H9 (cell line): ENCODE measurements at regions not wholly inside any gene's neighbourhood (a gene's known extent, or its start where the extent isn't known, plus 50 kb on each side); places are given as distances from the start of the nearest gene placed in this dataset.

Source experiments
- DNase-seq: peaks from one replicate; pipeline ENCODE4 v3.0.0-alpha.2; 2017
- H2AFZ ChIP-seq: one replicate; pipeline ENCODE4 v1.6.1; 2013; ENCODE audit warnings: mild to moderate bottlenecking, low read length, control low read depth, moderate library complexity
- H2AK5ac ChIP-seq: 2 replicates; pipeline ENCODE4 v1.6.1; 2013; ENCODE audit warnings: low read length, control low read depth, mixed read lengths; ENCODE audit not compliant: insufficient read length
- H2BK120ac ChIP-seq: one replicate; pipeline ENCODE4 v1.6.1; 2013; ENCODE audit warnings: low read depth, mild to moderate bottlenecking, low read length, control low read depth, inconsistent platforms; ENCODE audit not compliant: poor library complexity, severe bottlenecking
- H2BK12ac ChIP-seq: 2 replicates; pipeline ENCODE4 v1.6.1; 2013; ENCODE audit warnings: low read length, control low read depth, mixed read lengths, low read depth; ENCODE audit not compliant: insufficient read length
- H2BK15ac ChIP-seq: 2 replicates; pipeline ENCODE4 v1.6.1; 2013; ENCODE audit warnings: low read depth, low read length, control low read depth
- H2BK20ac ChIP-seq: one replicate; pipeline ENCODE4 v1.6.1; 2013; ENCODE audit warnings: low read depth, mild to moderate bottlenecking, low read length, control low read depth, inconsistent platforms; ENCODE audit not compliant: poor library complexity, severe bottlenecking
- H2BK5ac ChIP-seq: 2 replicates; pipeline ENCODE4 v1.6.1; 2013; ENCODE audit warnings: low read length, control low read depth, mixed read lengths; ENCODE audit not compliant: insufficient read length
- H3K14ac ChIP-seq: 2 replicates; pipeline ENCODE4 v1.6.1; 2013; ENCODE audit warnings: low read length, control low read depth; ENCODE audit not compliant: insufficient read depth
- H3K18ac ChIP-seq: 2 replicates; pipeline ENCODE4 v1.6.1; 2013; ENCODE audit warnings: low read depth, mild to moderate bottlenecking, mixed read lengths, low read length, control low read depth; ENCODE audit not compliant: insufficient read length
- H3K23ac ChIP-seq: 2 replicates; pipeline ENCODE4 v1.6.1; 2013; ENCODE audit warnings: low read length, control low read depth, mixed read lengths, low read depth; ENCODE audit not compliant: insufficient read length
- H3K23me2 ChIP-seq: 2 replicates; pipeline ENCODE4 v1.6.1; 2013; ENCODE audit warnings: low read depth, mild to moderate bottlenecking, mixed read lengths, low read length, control low read depth; ENCODE audit not compliant: insufficient read length, poor library complexity, severe bottlenecking
- H3K27ac ChIP-seq: 2 replicates; pipeline ENCODE4 v1.5.1; 2013; ENCODE audit warnings: low read length, control low read depth, mixed read lengths, low read depth; ENCODE audit not compliant: insufficient read length
- H3K27me3 ChIP-seq: 2 replicates; pipeline ENCODE4 v1.6.1; 2013; ENCODE audit warnings: low read length, control low read depth, inconsistent platforms; ENCODE audit not compliant: insufficient read depth
- H3K4ac ChIP-seq: 2 replicates; pipeline ENCODE4 v1.6.1; 2013; ENCODE audit warnings: low read depth, mild to moderate bottlenecking, control low read depth, inconsistent platforms, low read length, moderate library complexity
- H3K4me1 ChIP-seq: 2 replicates; pipeline ENCODE4 v1.6.1; 2013; ENCODE audit warnings: low read length, control low read depth, inconsistent platforms; ENCODE audit not compliant: insufficient read depth
- H3K4me2 ChIP-seq: 2 replicates; pipeline ENCODE4 v1.6.1; 2013; ENCODE audit warnings: low read length, control low read depth, mixed read lengths; ENCODE audit not compliant: insufficient read length, insufficient read depth
- H3K56ac ChIP-seq: 2 replicates; pipeline ENCODE4 v1.6.1; 2013; ENCODE audit warnings: low read depth, mild to moderate bottlenecking, mixed read lengths, low read length, control low read depth; ENCODE audit not compliant: insufficient read length
- H3K79me1 ChIP-seq: 2 replicates; pipeline ENCODE4 v1.6.1; 2013; ENCODE audit warnings: low read depth, mild to moderate bottlenecking, moderate library complexity, low read length, control low read depth, inconsistent platforms; ENCODE audit not compliant: insufficient read depth, poor library complexity, severe bottlenecking
- H3K79me2 ChIP-seq: 2 replicates; pipeline ENCODE4 v1.6.1; 2013; ENCODE audit warnings: low read length, control low read depth, inconsistent platforms; ENCODE audit not compliant: insufficient read depth
- H3K9ac ChIP-seq: 2 replicates; pipeline ENCODE4 v1.6.1; 2013; ENCODE audit warnings: low read length, control low read depth, mixed read lengths; ENCODE audit not compliant: insufficient read length; ENCODE audit errors: extremely low read depth
- H3K9me3 ChIP-seq: one replicate; pipeline ENCODE4 v1.6.1; 2013; ENCODE audit warnings: low read depth, low read length, inconsistent platforms; ENCODE audit not compliant: control insufficient read depth
- H3T11ph ChIP-seq: one replicate; pipeline ENCODE4 v1.6.1; 2013; ENCODE audit warnings: mild to moderate bottlenecking, low read length, control low read depth, inconsistent platforms
- H4K20me1 ChIP-seq: one replicate; pipeline ENCODE4 v1.6.1; 2013; ENCODE audit not compliant: control insufficient read depth, insufficient read length, insufficient read depth
- H4K5ac ChIP-seq: 2 replicates; pipeline ENCODE4 v1.6.1; 2013; ENCODE audit warnings: low read depth, mild to moderate bottlenecking, mixed read lengths, low read length, control low read depth; ENCODE audit not compliant: insufficient read length
- H4K8ac ChIP-seq: replicated peaks from 2 replicates; pipeline ENCODE4 v1.6.1; 2013; ENCODE audit warnings: low read length, control low read depth, mixed read lengths, low read depth; ENCODE audit not compliant: insufficient read length
- H4K91ac ChIP-seq: 2 replicates; pipeline ENCODE4 v1.6.1; 2013; ENCODE audit warnings: low read depth, mild to moderate bottlenecking, moderate library complexity, mixed read lengths, low read length, control low read depth; ENCODE audit not compliant: insufficient read length
- H3K27ac Mint-ChIP-seq, 3 experiments: 2 replicates in 2 of 3; 3 replicates in 1 of 3; pipeline ENCODE4 v1.8.0; 2020 to 2021; ENCODE audit warnings: mixed read lengths in 3 of 3, mild to moderate bottlenecking in 1 of 3, moderate library complexity in 1 of 3
- H3K27me3 Mint-ChIP-seq: 2 replicates; pipeline ENCODE4 v1.8.0; 2021; ENCODE audit warnings: low read depth, mild to moderate bottlenecking, moderate library complexity, mixed read lengths
- H3K36me3 Mint-ChIP-seq, 3 experiments: 2 replicates in 2 of 3; 3 replicates in 1 of 3; pipeline ENCODE4 v1.8.0; 2020 to 2021; ENCODE audit warnings: low read depth in 3 of 3, mixed read lengths in 3 of 3; ENCODE audit not compliant: insufficient read depth in 1 of 3
- H3K4me1 Mint-ChIP-seq, 2 experiments: 2 replicates each; pipeline ENCODE4 v1.8.0; 2020; ENCODE audit warnings: mixed read lengths in 2 of 2
- H3K4me3 Mint-ChIP-seq, 2 experiments: 2 replicates in 1 of 2; 3 replicates in 1 of 2; pipeline ENCODE4 v1.8.0; 2020 to 2021; ENCODE audit warnings: mild to moderate bottlenecking in 2 of 2, mixed read lengths in 2 of 2, moderate library complexity in 1 of 2
- H3K9me3 Mint-ChIP-seq, 2 experiments: 2 replicates in 1 of 2; 3 replicates in 1 of 2; pipeline ENCODE4 v1.8.0; 2020; ENCODE audit warnings: mild to moderate bottlenecking in 2 of 2, mixed read lengths in 2 of 2, moderate library complexity in 1 of 2
- WGBS: extraction: QIAGEN DNeasy Blood & Tissue Kit; methylation state at CpG from one replicate; pipeline ENCODE4 v1.1.7; 2013; ENCODE audit warnings: missing lambda C conversion rate, low lambda C conversion rate, mixed read lengths; ENCODE audit not compliant: insufficient read length; ENCODE audit errors: extremely low coverage; 5-methylcytosine and 5-hydroxymethylcytosine counted together
- TF ChIP-seq, protein P1 (sequence below): fragments of 200-600 bp; sonication (generic); conservative IDR thresholded peaks from 3 replicates; pipeline ENCODE4 v1.8.0; 2021; ENCODE audit warnings: antibody characterized with exemption, mild to moderate bottlenecking

GRCh38 chr1:242836423-242836822 is 311.9 kb upstream of the PLD5 start:
- Histone ChIP-seq H3K4ac (no peak overlapping the region), H4K20me1 (no peaks in the 10 kb centered on the region)
- peaks cover 0 to 3% of the 10 kb centered on the region in 2 experiments; a peak in 2 of 5 replicates for H3K9me3 Mint-ChIP-seq

More at GRCh38 chr1:242836423-242836822, 311.9 kb upstream of the PLD5 start:
- H3K4me1 Mint-ChIP-seq = 0 out of 4 replicates have a peak, but pooled peaks cover 0 to 2% of the 10 kb centered on the region in 2 experiments
- H2BK15ac ChIP-seq = no peak overlapping the region
- no peak overlapping the region for H3K18ac ChIP-seq
- H3K9ac ChIP-seq = no peak overlapping the region
- no peak for DNase-seq
- H3K27ac Mint-ChIP-seq = no peak overlapping the region
- no peak overlapping the region for H2BK20ac ChIP-seq
- H4K91ac ChIP-seq = no peak overlapping the region
- H3K23me2 ChIP-seq = no peaks in the 10 kb centered on the region
- H3K36me3 Mint-ChIP-seq = no peaks in the 10 kb centered on the region
- TF ChIP-seq, protein P1, sequence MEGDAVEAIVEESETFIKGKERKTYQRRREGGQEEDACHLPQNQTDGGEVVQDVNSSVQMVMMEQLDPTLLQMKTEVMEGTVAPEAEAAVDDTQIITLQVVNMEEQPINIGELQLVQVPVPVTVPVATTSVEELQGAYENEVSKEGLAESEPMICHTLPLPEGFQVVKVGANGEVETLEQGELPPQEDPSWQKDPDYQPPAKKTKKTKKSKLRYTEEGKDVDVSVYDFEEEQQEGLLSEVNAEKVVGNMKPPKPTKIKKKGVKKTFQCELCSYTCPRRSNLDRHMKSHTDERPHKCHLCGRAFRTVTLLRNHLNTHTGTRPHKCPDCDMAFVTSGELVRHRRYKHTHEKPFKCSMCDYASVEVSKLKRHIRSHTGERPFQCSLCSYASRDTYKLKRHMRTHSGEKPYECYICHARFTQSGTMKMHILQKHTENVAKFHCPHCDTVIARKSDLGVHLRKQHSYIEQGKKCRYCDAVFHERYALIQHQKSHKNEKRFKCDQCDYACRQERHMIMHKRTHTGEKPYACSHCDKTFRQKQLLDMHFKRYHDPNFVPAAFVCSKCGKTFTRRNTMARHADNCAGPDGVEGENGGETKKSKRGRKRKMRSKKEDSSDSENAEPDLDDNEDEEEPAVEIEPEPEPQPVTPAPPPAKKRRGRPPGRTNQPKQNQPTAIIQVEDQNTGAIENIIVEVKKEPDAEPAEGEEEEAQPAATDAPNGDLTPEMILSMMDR = no peak
- H3K27me3 Mint-ChIP-seq = no peaks in the 10 kb centered on the region
- no peak overlapping the region for H3K14ac ChIP-seq
- no peaks in the 10 kb centered on the region for H3K27me3 ChIP-seq
- H2BK12ac ChIP-seq = no peak overlapping the region
- H2AFZ ChIP-seq = no peak overlapping the region
- no peaks in the 10 kb centered on the region for H3K9me3 ChIP-seq
- no peak overlapping the region for H3K23ac ChIP-seq
- no peak overlapping the region for H2AK5ac ChIP-seq
- no peak overlapping the region for H4K5ac ChIP-seq
- H3K56ac ChIP-seq = no peak overlapping the region
- H2BK5ac ChIP-seq = no peak overlapping the region
- H2BK120ac ChIP-seq = no peak overlapping the region
- H3K27ac ChIP-seq = no peak overlapping the region
- H3K4me3 Mint-ChIP-seq = no peak overlapping the region
- H3K4me2 ChIP-seq = no peak overlapping the region
- no peaks in the 10 kb centered on the region for H3K79me2 ChIP-seq
- H3T11ph ChIP-seq = no peak overlapping the region
- no peaks in the 10 kb centered on the region for H3K79me1 ChIP-seq
- no peak overlapping the region for H4K8ac ChIP-seq
- WGBS = no CpG with 5 or more reads among the region's 4 CpGs
- H3K4me1 ChIP-seq = no peaks in the 10 kb centered on the region
